Breast epithelium (tissue), 4 donors: ENCODE measurements at regions not wholly inside any gene's neighbourhood (a gene's known extent, or its start where the extent isn't known, plus 50 kb on each side); places are given as distances from the start of the nearest gene placed in this dataset.

Source experiments
- DNase-seq, 2 donors: peaks; one replicate each; pipeline ENCODE4 v3.0.0-alpha.2; 2019; ENCODE audit warnings: low spot score in 2 of 2
- H3K27ac ChIP-seq, 2 donors: fragments of 200-600 bp; sonication (generic) in 1 of 2; one replicate each; pipeline ENCODE4 v1.5.1; 2016 to 2019; ENCODE audit warnings: mild to moderate bottlenecking in 1 of 2
- H3K27me3 ChIP-seq, 2 donors: fragments of 200-600 bp; sonication (generic) in 1 of 2; one replicate each; pipeline versions ENCODE4 v1.5.1 to v1.6.0; 2017 to 2019; ENCODE audit warnings: control low read depth in 1 of 2, mild to moderate bottlenecking in 1 of 2
- H3K36me3 ChIP-seq: fragments of 200-600 bp; one replicate; pipeline ENCODE4 v1.5.1; 2019
- H3K4me1 ChIP-seq, 2 donors: fragments of 200-600 bp; sonication (generic); one replicate each; pipeline ENCODE4 v1.5.1; 2016 to 2019; ENCODE audit warnings: control low read depth in 1 of 2
- H3K4me3 ChIP-seq, 3 donors: fragments of 200-600 bp; sonication (generic); 1 replicate in 2 of 3; 2 replicates in 1 of 3; pipeline ENCODE4 v1.5.1; 2016 to 2019; ENCODE audit warnings: mild to moderate bottlenecking in 3 of 3, moderate library complexity in 2 of 3
- H3K9me3 ChIP-seq, 2 donors: fragments of 200-600 bp; sonication (generic) in 1 of 2; one replicate each; pipeline ENCODE4 v1.5.1; 2016 to 2019; ENCODE audit warnings: control low read depth in 1 of 2
- CTCF ChIP-seq, 3 donors: fragments of 450-650 bp; IDR thresholded peaks; one replicate each; pipeline ENCODE4 v1.5.1; 2016 to 2017; ENCODE audit warnings: antibody characterized with exemption in 3 of 3, mild to moderate bottlenecking in 3 of 3, moderate library complexity in 3 of 3
- POLR2A ChIP-seq: fragments of 450-650 bp; IDR thresholded peaks from one replicate; pipeline ENCODE4 v1.6.1; 2016; ENCODE audit warnings: antibody characterized with exemption, mild to moderate bottlenecking, moderate library complexity
- POLR2AphosphoS5 ChIP-seq, 3 donors: sonication (generic); formaldehyde crosslinking; IDR thresholded peaks; one replicate each; pipeline ENCODE4 v1.6.1; 2017; ENCODE audit warnings: antibody characterized with exemption in 3 of 3
- intact Hi-C: fragments of 100-400 bp; cut with DNase I; formaldehyde crosslinking; loops from one replicate; pipeline ENCODE4 v1.15.1; 2023; ENCODE audit warnings: low total_unique reads

GRCh38 chr9:12441506-12441905 is 251.7 kb upstream of the TYRP1 start:
- no peaks in the 10 kb centered on the region for H3K9me3 ChIP-seq
- no peak overlapping the region for H3K27ac ChIP-seq
- H3K4me3 ChIP-seq = no peak overlapping the region
- H3K4me1 ChIP-seq = no peaks in the 10 kb centered on the region
- no peaks in the 10 kb centered on the region for H3K27me3 ChIP-seq
- no peaks in the 10 kb centered on the region for H3K36me3 ChIP-seq
- intact Hi-C loops = no loop called here
- no peak for DNase-seq
- no peak for TF ChIP-seq CTCF (IDR thresholded peaks at IDR 0.05)
- TF ChIP-seq POLR2A = no peak
- no peak for TF ChIP-seq POLR2AphosphoS5 (IDR thresholded peaks at IDR 0.05)

- H3K27ac ChIP-seq = no peak overlapping the region
- no peaks in the 10 kb centered on the region for H3K27me3 ChIP-seq
- H3K4me3 ChIP-seq = no peak overlapping the region
- no peaks in the 10 kb centered on the region for H3K4me1 ChIP-seq
- no peak for TF ChIP-seq CTCF (IDR thresholded peaks at IDR 0.05)
- TF ChIP-seq POLR2A = no peak
- no peak for TF ChIP-seq POLR2AphosphoS5 (IDR thresholded peaks at IDR 0.05)
- DNase-seq = no peak
- no peaks in the 10 kb centered on the region for H3K9me3 ChIP-seq
- intact Hi-C loops = no loop called here
- H3K36me3 ChIP-seq = no peaks in the 10 kb centered on the region
These were observed 244.9 kb upstream of the TYRP1 start for GRCh38 chr9:12448246-12448645.

GRCh38 chr9:12457237-12457636 is 235.9 kb upstream of the TYRP1 start:
- Histone ChIP-seq H3K27ac (no peak overlapping the region), H3K27me3 (no peaks in the 10 kb centered on the region), H3K9me3 (no peaks in the 10 kb centered on the region), H3K36me3 (no peaks in the 10 kb centered on the region), H3K4me3 (no peak overlapping the region), H3K4me1 (no peaks in the 10 kb centered on the region)
- no peak for TF ChIP-seq POLR2AphosphoS5 (IDR thresholded peaks at IDR 0.05)
- no peak for TF ChIP-seq POLR2A
- TF ChIP-seq CTCF (IDR thresholded peaks at IDR 0.05) = no peak
- intact Hi-C loops = no loop called here
- no peak for DNase-seq

DNA sequence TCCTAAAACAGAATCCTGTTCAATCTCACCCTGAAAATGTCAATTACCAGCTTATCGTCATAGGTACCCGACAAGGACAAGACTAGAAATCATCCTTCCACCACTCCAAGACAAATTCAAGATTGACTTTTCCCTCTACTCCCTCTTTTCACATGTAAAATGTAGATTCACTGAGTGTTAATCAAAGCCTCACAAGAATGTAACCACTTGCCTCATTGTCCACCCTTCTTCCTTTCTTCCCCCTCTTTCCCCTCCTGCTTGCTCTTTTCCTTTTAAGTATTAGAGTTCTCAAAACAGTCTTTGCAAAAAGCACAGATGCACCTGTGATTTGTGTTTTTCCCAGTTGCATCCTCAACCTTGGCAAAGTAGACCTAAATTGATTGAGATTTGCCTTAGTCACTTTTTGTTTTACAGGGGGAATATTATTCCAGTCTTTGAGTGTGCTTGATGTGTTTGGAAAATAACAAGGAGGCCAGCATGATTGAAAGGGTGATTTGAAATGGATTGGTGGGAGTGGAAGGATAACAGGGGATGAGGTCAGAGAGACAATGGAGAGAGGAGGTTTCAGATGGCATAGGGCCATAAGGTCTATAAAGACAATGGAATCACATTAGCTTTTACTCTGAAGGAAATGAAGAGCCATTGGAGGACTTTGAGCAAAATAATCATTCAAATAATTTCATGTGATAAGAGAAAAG is 231.3 kb upstream of the TYRP1 start:
- no peak overlapping the region for H3K27ac ChIP-seq
- intact Hi-C loops = no loop called here
- no peaks in the 10 kb centered on the region for H3K36me3 ChIP-seq
- H3K9me3 ChIP-seq = no peaks in the 10 kb centered on the region
- no peaks in the 10 kb centered on the region for H3K4me1 ChIP-seq
- TF ChIP-seq CTCF (IDR thresholded peaks at IDR 0.05) (no peak), POLR2AphosphoS5 (IDR thresholded peaks at IDR 0.05) (no peak), POLR2A (no peak)
- no peaks in the 10 kb centered on the region for H3K27me3 ChIP-seq
- H3K4me3 ChIP-seq = no peak overlapping the region
- DNase-seq = no peak

GRCh38 chr9:12462861-12463260 is 230.3 kb upstream of the TYRP1 start:
- TF ChIP-seq POLR2A (no peak), POLR2AphosphoS5 (IDR thresholded peaks at IDR 0.05) (no peak), CTCF (IDR thresholded peaks at IDR 0.05) (no peak)
- Histone ChIP-seq H3K27me3 (no peaks in the 10 kb centered on the region), H3K4me1 (no peaks in the 10 kb centered on the region), H3K27ac (no peak overlapping the region), H3K4me3 (no peak overlapping the region), H3K36me3 (no peaks in the 10 kb centered on the region), H3K9me3 (no peaks in the 10 kb centered on the region)
- DNase-seq = no peak
- intact Hi-C loops = no loop called here
